ENCODE measurements at regions not wholly inside any gene's neighbourhood (a gene's known extent, or its start where the extent isn't known, plus 50 kb on each side); places are given as distances from the start of the nearest gene placed in this dataset.

DNA sequence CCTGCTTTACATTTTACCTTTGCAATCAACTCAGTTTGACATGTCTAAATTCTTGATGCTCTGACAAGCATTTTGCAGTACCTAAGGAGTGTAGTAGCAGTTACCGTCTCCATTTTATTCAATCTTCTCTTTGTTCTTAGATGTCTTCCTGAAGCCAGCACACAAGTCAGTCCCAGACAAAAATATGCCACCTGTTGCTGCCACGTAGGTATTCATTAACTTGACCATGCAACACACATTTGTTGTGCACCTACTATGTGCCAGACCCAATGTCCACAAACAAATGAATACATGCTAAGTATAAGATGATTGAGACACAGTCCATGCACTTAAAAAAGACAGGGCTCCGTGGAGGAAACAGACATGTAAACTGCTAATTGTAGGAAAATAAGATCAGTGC lies 81.5 kb upstream of the NGF start:
- DNase-seq: no peak
- TF ChIP-seq POLR2A (IDR thresholded peaks at IDR 0.05; ENCODE audit: low read length): no peak
- TF ChIP-seq GATA1 (IDR thresholded peaks at IDR 0.05; ENCODE audit: low read depth, low read length): no peak

DNA sequence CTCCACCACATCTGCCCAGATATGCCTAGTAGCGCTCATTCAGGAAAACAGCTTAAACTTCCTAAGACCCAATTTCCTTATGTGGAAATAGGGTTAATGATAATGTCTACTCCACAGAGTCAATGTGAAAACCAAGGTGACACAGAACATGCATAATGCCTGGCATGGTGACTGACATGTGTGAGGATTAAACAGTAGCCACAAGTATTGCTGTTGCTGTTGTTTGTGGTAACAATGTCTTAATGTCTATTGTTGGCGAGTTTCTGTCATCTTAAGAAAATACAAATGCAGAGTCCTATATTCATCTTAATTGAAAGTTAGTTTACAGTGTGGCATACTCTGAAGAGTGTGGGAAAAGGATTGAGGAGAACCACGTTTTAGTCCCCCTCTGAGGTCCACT lies 75.6 kb upstream of the NGF start:
- TF ChIP-seq POLR2A (IDR thresholded peaks at IDR 0.05; ENCODE audit: low read length) (no peak), GATA1 (IDR thresholded peaks at IDR 0.05; ENCODE audit: low read depth, low read length) (no peak)
- DNase-seq: no peak

DNA sequence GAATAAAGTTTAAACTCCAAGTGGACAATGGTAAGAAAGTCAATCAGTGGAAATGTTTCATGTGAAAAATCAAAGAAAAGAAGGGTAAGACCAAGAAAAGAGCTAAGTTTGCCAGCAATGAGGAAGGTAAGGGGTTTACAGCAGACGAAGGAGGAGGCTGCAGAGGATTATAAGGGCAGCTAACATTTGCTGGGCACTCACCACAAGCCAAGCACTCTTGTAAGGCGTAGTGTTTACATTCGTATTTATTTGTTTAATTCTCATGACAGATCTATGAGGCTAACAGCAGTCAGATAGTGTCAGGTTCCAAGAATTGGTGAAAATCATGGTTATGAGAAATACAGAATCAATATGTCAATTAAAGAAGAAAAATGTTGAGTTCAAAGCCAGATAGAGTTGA lies 75.2 kb upstream of the NGF start:
- TF ChIP-seq POLR2A (IDR thresholded peaks at IDR 0.05; ENCODE audit: low read length): no peak
- no peak for TF ChIP-seq GATA1 (IDR thresholded peaks at IDR 0.05; ENCODE audit: low read depth, low read length)
- DNase-seq: no peak

DNA sequence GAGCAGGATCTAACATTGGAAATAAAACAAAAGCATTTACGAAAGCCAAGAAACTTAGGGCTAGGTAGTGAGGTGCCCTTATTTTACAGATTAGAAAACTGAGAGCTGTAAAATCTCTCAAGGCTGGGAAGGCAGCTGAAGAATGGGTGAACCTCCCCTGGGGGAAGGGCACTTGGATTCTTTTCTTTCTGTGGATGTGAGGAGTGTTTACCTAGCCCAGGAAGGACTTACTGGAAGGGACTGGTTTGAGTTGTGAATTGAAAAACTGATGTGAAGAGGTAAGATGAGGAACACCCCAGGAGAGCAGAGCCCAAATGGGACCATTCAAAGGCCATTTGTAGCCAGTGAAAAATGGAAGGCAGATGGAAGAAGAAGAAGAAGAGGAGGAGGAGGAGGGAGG lies 74.7 kb upstream of the NGF start:
- TF ChIP-seq POLR2A (IDR thresholded peaks at IDR 0.05; ENCODE audit: low read length) (no peak), GATA1 (IDR thresholded peaks at IDR 0.05; ENCODE audit: low read depth, low read length) (no peak)
- no peak for DNase-seq

DNA sequence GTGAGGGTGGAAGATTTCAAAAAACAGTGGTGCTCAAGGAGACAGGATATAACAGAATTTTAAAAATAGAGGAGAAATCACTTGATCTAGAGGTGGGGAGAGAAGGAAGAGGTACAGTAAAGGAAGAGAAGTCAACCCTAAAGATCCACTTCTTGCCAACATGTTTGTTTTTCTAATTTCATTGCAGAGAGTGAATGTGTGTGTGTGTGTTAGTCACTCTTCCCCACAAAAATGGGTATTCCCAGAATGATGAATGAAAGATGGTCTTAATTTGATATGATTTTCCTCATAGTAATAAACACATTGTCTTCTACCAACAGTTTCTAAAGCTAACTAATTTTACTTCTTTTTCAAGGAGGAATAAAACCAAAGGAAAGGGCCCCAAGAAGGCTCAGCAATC lies 74.2 kb upstream of the NGF start:
- no peak for TF ChIP-seq POLR2A (IDR thresholded peaks at IDR 0.05; ENCODE audit: low read length)
- TF ChIP-seq GATA1 (IDR thresholded peaks at IDR 0.05; ENCODE audit: low read depth, low read length): no peak
- no peak for DNase-seq

DNA sequence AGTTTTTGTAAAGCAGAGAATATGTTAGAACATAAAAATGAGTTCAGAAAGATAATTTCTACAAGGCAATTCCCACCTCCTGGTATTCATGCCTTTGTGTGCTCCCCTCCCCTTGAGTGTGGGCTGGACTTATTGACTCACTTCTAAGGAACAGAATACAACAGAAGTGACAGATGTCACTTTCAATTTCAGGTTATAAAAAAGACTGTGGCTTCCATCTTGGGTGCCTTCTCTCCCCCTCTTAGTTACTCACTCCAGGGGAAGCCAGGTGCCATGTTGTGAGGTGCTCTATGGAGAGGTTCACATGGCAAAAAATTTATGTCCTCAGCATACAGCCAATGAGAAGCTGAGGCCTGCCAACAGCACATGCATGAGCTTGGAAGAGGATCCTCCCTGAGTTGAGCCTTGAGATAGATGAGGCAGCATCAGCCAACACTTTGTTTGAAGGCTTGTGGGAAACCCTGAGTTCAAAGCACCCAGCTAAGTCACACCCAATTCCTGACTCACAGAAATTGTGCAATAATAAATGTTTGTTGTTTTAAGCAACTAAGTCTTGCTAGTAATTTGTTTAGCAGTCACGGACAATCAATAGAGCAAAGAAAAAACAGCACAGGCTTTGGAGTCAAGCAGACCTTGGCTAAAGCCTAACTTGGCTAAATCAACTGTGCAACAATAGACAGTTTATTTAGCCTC lies 73.5 kb upstream of the NGF start:
- DNase-seq: peak in 1 of 2 experiments; percentile 24
- TF ChIP-seq GATA1 (IDR thresholded peaks at IDR 0.05; ENCODE audit: low read depth, low read length) (no peak), POLR2A (IDR thresholded peaks at IDR 0.05; ENCODE audit: low read length) (no peak)

DNA sequence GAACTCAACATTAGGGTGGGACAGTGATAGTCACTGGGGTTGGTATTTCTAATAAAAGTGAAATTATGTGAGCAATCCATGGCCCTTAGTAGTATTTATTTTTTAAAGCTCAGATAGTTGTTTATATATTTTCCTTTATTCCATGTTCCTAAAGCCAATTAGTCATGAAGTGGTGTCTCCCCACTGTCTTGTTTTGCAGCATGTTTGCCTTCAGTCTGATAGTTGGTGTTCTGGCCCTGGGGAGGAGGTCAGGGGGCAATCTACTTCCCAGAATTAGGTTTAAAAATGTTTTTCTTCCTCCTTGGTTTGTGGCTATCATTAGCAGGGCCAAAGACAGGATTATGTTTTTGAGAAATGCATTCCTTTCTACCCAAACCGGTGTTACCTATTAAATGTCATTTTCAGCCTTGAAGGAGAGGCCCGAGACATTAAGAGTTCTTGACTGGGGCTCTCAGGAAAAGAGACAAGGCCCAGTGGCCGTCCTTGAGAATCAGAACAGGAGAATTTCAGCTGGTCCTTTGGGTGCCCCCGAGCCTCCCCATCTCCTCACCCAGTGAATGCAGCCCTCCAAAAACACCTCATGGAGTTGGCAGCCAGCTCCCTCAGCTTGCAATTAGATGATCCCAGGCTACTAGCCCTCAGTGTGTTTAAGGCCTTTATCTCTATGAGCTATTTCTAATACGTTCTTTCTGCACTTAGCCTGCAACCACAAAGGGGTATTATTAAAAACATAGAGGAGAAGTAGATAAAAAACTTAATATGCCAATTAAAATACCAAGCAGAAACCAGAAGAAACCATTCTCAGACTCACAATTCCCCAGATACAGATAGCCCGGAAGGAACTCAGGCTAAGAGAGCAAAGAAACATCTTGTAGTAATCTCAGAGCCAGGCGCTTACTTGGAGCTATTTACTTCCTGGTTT lies 71.3 kb upstream of the NGF start:
- DNase-seq: no peak
- no peak for TF ChIP-seq GATA1 (IDR thresholded peaks at IDR 0.05; ENCODE audit: low read depth, low read length)
- TF ChIP-seq POLR2A (IDR thresholded peaks at IDR 0.05; ENCODE audit: low read length): no peak

DNA sequence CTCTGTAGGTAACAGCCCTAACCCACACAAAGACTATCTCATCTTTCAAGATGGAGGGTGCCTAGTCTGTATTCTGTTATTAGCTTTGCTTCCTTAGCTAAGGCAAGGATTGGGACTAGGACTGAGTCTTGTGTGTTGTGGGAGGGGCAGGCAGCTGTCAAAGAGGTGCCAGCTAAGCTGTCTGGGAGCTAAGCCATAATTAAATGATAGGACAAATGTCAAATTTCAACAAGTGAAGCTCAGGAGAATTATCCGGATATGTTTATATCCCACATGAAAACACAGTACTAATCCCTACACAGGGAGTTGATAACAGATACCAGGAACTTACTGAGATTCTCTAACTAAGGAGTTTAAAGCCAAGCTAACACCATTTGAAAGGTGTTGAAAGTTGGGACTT lies 70.5 kb upstream of the NGF start:
- TF ChIP-seq POLR2A (IDR thresholded peaks at IDR 0.05; ENCODE audit: low read length): no peak
- TF ChIP-seq GATA1 (IDR thresholded peaks at IDR 0.05; ENCODE audit: low read depth, low read length): no peak
- no peak for DNase-seq

DNA sequence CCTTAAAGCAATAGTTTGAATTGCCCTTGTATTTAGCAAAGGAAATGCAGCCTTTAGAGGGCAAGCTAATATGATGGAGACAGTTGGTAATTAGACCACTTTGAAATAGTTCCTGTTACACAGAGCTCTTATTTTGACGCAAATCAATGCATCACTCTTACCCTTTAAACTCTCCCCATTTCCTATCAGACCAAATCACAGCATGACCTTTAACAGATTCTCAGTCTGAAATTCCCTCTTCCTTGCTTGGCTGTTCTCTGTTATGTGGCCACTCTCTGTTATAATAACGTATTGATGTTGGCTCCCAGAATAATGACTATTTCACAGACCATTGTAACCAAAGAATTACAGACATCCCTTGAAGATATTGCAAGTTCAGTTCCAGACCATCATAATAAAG lies 66.9 kb upstream of the NGF start:
- TF ChIP-seq POLR2A (IDR thresholded peaks at IDR 0.05; ENCODE audit: low read length) (no peak), GATA1 (IDR thresholded peaks at IDR 0.05; ENCODE audit: low read depth, low read length) (no peak)
- DNase-seq: no peak

DNA sequence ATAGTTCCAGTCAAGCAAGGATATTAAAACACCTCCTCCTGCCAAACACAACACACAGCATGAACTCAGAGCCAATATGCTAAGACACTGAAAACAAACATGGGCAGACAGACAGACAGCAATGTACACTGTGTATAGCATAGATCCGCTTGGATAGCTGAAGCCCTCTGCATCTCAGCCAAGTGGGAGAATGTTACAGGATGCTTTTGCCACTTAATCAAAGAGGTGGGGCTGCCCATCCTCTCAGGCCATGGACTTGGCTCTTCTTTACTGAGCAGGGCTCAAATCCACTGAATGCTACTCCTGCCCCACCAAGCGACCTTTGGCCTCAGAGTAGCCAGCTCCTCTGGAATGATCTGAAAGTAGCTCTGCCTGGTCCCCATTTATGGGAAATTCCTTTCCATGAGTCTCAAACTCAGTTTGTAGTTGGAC lies 64.7 kb upstream of the NGF start:
- TF ChIP-seq POLR2A (IDR thresholded peaks at IDR 0.05; ENCODE audit: low read length) (no peak), GATA1 (IDR thresholded peaks at IDR 0.05; ENCODE audit: low read depth, low read length) (no peak)
- no peak for DNase-seq

DNA sequence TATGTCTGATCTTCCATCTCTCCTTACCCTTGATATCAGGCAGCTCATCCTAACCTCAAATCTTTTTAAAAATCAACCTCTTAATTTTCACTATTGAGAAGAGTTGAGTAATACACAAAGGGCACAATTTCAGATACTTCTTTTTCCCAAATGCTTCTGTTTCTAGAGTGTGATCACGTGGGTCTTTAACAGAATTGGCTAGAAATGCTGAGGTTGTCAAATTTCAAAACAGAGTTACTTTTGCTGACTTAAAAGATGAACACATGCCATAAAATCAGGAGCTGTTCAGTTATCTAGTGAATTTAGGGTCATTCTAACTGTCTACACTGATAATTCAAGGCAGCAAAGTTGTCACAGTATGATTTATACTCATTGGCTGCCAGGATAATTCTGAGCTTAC lies 63.6 kb upstream of the NGF start:
- TF ChIP-seq GATA1 (IDR thresholded peaks at IDR 0.05; ENCODE audit: low read depth, low read length) (no peak), POLR2A (IDR thresholded peaks at IDR 0.05; ENCODE audit: low read length) (no peak)
- DNase-seq: no peak

DNA sequence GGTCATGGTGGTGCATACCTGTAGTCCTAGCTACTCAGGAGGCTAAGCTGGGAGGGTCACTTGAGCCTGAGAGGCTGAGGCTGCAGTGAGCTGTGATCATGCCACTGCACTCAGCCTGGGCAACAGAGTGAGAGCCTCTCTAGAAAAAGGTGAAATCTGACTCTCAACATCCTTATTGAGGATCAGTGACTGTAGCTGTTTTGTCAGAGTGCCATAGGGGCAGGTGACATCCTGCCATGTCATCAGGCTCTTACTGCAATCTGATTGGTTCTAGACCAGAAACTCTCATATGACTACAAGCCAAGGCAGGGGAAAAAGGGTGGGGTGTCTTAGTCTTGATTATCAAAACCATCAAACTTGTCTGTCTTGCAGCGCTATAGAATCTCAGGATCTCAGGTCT lies 62.8 kb upstream of the NGF start:
- DNase-seq: no peak
- TF ChIP-seq GATA1 (IDR thresholded peaks at IDR 0.05; ENCODE audit: low read depth, low read length): no peak

DNA sequence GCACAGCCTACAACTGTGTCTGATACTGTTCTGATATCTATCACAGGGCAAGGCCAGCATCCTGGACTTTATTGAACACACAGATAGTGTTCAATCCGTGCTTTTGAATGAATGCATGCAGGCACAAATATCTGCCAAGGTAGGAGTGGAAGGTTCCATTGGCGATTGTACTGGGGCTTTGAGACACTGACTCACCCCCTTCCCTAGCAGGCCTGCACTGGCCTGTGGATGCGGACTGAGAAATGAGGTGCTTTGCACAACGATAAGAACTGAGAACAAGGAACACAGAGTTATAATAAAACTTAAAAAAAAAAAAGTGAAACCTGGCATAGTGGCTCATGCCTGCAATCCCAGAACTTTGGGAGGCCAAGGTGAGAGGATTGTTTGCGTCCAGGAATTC lies 62.4 kb upstream of the NGF start:
- no peak for DNase-seq

DNA sequence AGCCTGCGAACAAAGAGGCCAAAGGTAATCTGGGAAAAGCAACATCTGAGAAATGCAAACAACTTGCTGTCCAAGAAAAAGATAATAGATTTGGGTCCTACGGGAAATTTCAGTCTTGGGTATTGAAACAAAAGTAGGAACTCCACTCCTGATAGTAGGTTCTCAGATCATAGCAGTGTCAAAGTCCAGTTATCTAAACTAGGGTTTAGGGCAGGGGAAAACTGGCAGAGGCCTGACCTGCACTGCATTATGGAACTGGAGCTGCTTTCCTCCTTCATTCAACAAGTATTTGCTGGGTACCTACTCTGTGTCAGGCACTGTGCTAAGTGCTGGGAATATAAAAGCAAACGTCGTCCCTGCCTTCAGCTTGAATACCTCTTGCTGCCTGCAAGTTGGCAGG lies 60.7 kb upstream of the NGF start:
- TF ChIP-seq POLR2A (IDR thresholded peaks at IDR 0.05; ENCODE audit: low read length) (no peak), GATA1 (IDR thresholded peaks at IDR 0.05; ENCODE audit: low read depth, low read length) (no peak)
- DNase-seq: no peak

More for the DNA sequence above, 62.4 kb upstream of the NGF start:
- TF ChIP-seq POLR2A (IDR thresholded peaks at IDR 0.05; ENCODE audit: low read length): no peak
- no peak for TF ChIP-seq GATA1 (IDR thresholded peaks at IDR 0.05; ENCODE audit: low read depth, low read length)

All from erythroblast (primary cell).